PFSK-1 (cell line): ENCODE measurements at regions not wholly inside any gene's neighbourhood (a gene's known extent, or its start where the extent isn't known, plus 50 kb on each side); places are given as distances from the start of the nearest gene placed in this dataset.

Source experiments
- FOXP2 ChIP-seq: optimal IDR thresholded peaks from 2 replicates; pipeline ENCODE3; 2011; ENCODE audit warnings: borderline replicate concordance, control low read depth, inconsistent platforms; ENCODE audit not compliant: insufficient read depth; ENCODE audit errors: extremely low read length, extremely low read depth
- POLR2AphosphoS5 ChIP-seq: IDR thresholded peaks from 2 replicates; pipeline ENCODE4 v1.6.1; 2012; ENCODE audit warnings: low read depth, mild to moderate bottlenecking, control low read depth, low read length, moderate library complexity
- REST ChIP-seq, 2 experiments: IDR thresholded peaks; 2 replicates each; pipeline versions ENCODE4 v1.6.1 to v1.8.0; 2011 to 2012; ENCODE audit warnings: low read depth in 2 of 2, low read length in 2 of 2, control low read depth in 1 of 2, inconsistent platforms in 1 of 2, mild to moderate bottlenecking in 1 of 2, moderate library complexity in 1 of 2; ENCODE audit not compliant: insufficient read depth in 1 of 2
- SIN3A ChIP-seq: IDR thresholded peaks from 2 replicates; pipeline ENCODE4 v1.6.1; 2012; ENCODE audit warnings: mild to moderate bottlenecking, low read length, moderate library complexity, borderline replicate concordance; ENCODE audit not compliant: insufficient read depth
- TAF1 ChIP-seq: IDR thresholded peaks from 2 replicates; pipeline ENCODE4 v1.6.1; 2012; ENCODE audit warnings: low read length, control low read depth, borderline replicate concordance; ENCODE audit not compliant: insufficient read depth

- TF ChIP-seq FOXP2 = no peak
- no peak for TF ChIP-seq POLR2AphosphoS5
- TF ChIP-seq REST (IDR thresholded peaks at IDR 0.05; ENCODE audit: insufficient read depth in 1 of 2, low read depth in 2 of 2, low read length in 2 of 2) = no peak
- no peak for TF ChIP-seq SIN3A
These were observed 144.1 kb upstream of the PRICKLE2 start for GRCh38 chr3:64369390-64369789.

- TF ChIP-seq FOXP2 (no peak), POLR2AphosphoS5 (no peak), REST (IDR thresholded peaks at IDR 0.05; ENCODE audit: insufficient read depth in 1 of 2, low read depth in 2 of 2, low read length in 2 of 2) (no peak), SIN3A (no peak), TAF1 (no peak)
These were observed 143.2 kb upstream of the PRICKLE2 start for GRCh38 chr3:64368257-64369020.

- TF ChIP-seq SIN3A = no peak
- TF ChIP-seq TAF1 = no peak
- TF ChIP-seq REST (IDR thresholded peaks at IDR 0.05; ENCODE audit: insufficient read depth in 1 of 2, low read depth in 2 of 2, low read length in 2 of 2) = no peak
- TF ChIP-seq POLR2AphosphoS5 = no peak
- TF ChIP-seq FOXP2 = no peak
These were observed 140.6 kb upstream of the PRICKLE2 start for GRCh38 chr3:64365877-64366276.

- TF ChIP-seq SIN3A (no peak), REST (IDR thresholded peaks at IDR 0.05; ENCODE audit: insufficient read depth in 1 of 2, low read depth in 2 of 2, low read length in 2 of 2) (no peak), TAF1 (no peak), POLR2AphosphoS5 (no peak), FOXP2 (no peak)
These were observed 138.6 kb upstream of the PRICKLE2 start for GRCh38 chr3:64363842-64364241.
